ENCODE measurements at regions not wholly inside any gene's neighbourhood (a gene's known extent, or its start where the extent isn't known, plus 50 kb on each side); places are given as distances from the start of the nearest gene placed in this dataset.

- H3K27ac ChIP-seq (ENCODE audit: low read depth, low read length), result no peak overlapping the region
- no peak for DNase-seq
- no peaks in the 10 kb centered on the region for H3K9me3 ChIP-seq (ENCODE audit: control insufficient read depth, low read length)
- no peak overlapping the region for H3K9ac ChIP-seq (ENCODE audit: extremely low read depth, low read length, poor library complexity, severe bottlenecking)
- Mint-ChIP-seq H3K27ac (no peak overlapping the region), H3K4me1 (peaks cover 30% of the 10 kb centered on the region), H3K9me3 (peaks cover 3% of the 10 kb centered on the region), H3K27me3 (ENCODE audit: insufficient read depth) (peaks cover 37% of the 10 kb centered on the region), H3K4me3 (no peak overlapping the region), H3K36me3 (ENCODE audit: low read depth) (no peaks in the 10 kb centered on the region)
- H3K36me3 ChIP-seq (ENCODE audit: control insufficient read depth, insufficient read depth, low read length), result no peaks in the 10 kb centered on the region
- TF ChIP-seq, protein P1, sequence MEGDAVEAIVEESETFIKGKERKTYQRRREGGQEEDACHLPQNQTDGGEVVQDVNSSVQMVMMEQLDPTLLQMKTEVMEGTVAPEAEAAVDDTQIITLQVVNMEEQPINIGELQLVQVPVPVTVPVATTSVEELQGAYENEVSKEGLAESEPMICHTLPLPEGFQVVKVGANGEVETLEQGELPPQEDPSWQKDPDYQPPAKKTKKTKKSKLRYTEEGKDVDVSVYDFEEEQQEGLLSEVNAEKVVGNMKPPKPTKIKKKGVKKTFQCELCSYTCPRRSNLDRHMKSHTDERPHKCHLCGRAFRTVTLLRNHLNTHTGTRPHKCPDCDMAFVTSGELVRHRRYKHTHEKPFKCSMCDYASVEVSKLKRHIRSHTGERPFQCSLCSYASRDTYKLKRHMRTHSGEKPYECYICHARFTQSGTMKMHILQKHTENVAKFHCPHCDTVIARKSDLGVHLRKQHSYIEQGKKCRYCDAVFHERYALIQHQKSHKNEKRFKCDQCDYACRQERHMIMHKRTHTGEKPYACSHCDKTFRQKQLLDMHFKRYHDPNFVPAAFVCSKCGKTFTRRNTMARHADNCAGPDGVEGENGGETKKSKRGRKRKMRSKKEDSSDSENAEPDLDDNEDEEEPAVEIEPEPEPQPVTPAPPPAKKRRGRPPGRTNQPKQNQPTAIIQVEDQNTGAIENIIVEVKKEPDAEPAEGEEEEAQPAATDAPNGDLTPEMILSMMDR (conservative IDR thresholded peaks at IDR 0.05), result no peak
- WGBS, 2 experiments (ENCODE audit: insufficient coverage in 1 of 2, insufficient read length in 1 of 2), result 86 to 89% methylated on average over 4 to 8 of the region's 9 CpGs
- H3K4me1 ChIP-seq (ENCODE audit: control insufficient read depth, insufficient read depth, low read length), result peaks cover 3% of the 10 kb centered on the region
- no peak overlapping the region for H3K4me3 ChIP-seq (ENCODE audit: low read length)
- no peaks in the 10 kb centered on the region for H3K27me3 ChIP-seq (ENCODE audit: control insufficient read depth, insufficient read depth, low read length, poor library complexity, severe bottlenecking)
These were observed 154.6 kb upstream of the RGMA start for GRCh38 chr15:93243573-93243972.

GRCh38 chr15:93241696-93242585 is 152.9 kb upstream of the RGMA start:
- no peak overlapping the region for H3K4me3 Mint-ChIP-seq
- H3K27me3 Mint-ChIP-seq (ENCODE audit: insufficient read depth), result peaks cover 32% of the 10 kb centered on the region
- 66 to 67% methylated on average over 7 to 15 of the region's 15 CpGs for WGBS, 2 experiments (ENCODE audit: insufficient coverage in 1 of 2, insufficient read length in 1 of 2)
- H3K9ac ChIP-seq (ENCODE audit: extremely low read depth, low read length, poor library complexity, severe bottlenecking), result no peak overlapping the region
- peaks cover 16% of the 10 kb centered on the region for H3K9me3 Mint-ChIP-seq
- H3K36me3 ChIP-seq (ENCODE audit: control insufficient read depth, insufficient read depth, low read length), result no peaks in the 10 kb centered on the region
- DNase-seq, result peak; percentile 79
- H3K9me3 ChIP-seq (ENCODE audit: control insufficient read depth, low read length), result peaks cover 9% of the 10 kb centered on the region
- no peaks in the 10 kb centered on the region for H3K27me3 ChIP-seq (ENCODE audit: control insufficient read depth, insufficient read depth, low read length, poor library complexity, severe bottlenecking)
- H3K4me3 ChIP-seq (ENCODE audit: low read length), result no peak overlapping the region
- H3K4me1 ChIP-seq (ENCODE audit: control insufficient read depth, insufficient read depth, low read length), result peaks cover 3% of the 10 kb centered on the region
- H3K36me3 Mint-ChIP-seq (ENCODE audit: low read depth), result no peaks in the 10 kb centered on the region
- H3K27ac ChIP-seq (ENCODE audit: low read depth, low read length), result no peak overlapping the region
- peaks cover 35% of the 10 kb centered on the region for H3K4me1 Mint-ChIP-seq
- TF ChIP-seq, protein P1 (conservative IDR thresholded peaks at IDR 0.05), result no peak
- H3K27ac Mint-ChIP-seq, result no peak overlapping the region

GRCh38 chr15:93239993-93240392 is 151.0 kb upstream of the RGMA start:
- Mint-ChIP-seq H3K4me1 (peaks cover 40% of the 10 kb centered on the region), H3K4me3 (no peak overlapping the region), H3K36me3 (ENCODE audit: low read depth) (no peaks in the 10 kb centered on the region), H3K27ac (no peak overlapping the region), H3K27me3 (ENCODE audit: insufficient read depth) (peaks cover 14% of the 10 kb centered on the region), H3K9me3 (peaks cover 18% of the 10 kb centered on the region)
- Histone ChIP-seq H3K27me3 (ENCODE audit: control insufficient read depth, insufficient read depth, low read length, poor library complexity, severe bottlenecking) (no peaks in the 10 kb centered on the region), H3K9me3 (ENCODE audit: control insufficient read depth, low read length) (peaks cover 9% of the 10 kb centered on the region), H3K4me3 (ENCODE audit: low read length) (no peak overlapping the region), H3K27ac (ENCODE audit: low read depth, low read length) (no peak overlapping the region), H3K4me1 (ENCODE audit: control insufficient read depth, insufficient read depth, low read length) (peaks cover 3% of the 10 kb centered on the region), H3K9ac (ENCODE audit: extremely low read depth, low read length, poor library complexity, severe bottlenecking) (no peak overlapping the region), H3K36me3 (ENCODE audit: control insufficient read depth, insufficient read depth, low read length) (no peaks in the 10 kb centered on the region)
- 94 to 100% methylated on average over 3 of the region's 3 CpGs for WGBS, 2 experiments (ENCODE audit: insufficient coverage in 1 of 2, insufficient read length in 1 of 2)
- no peak for DNase-seq
- TF ChIP-seq, protein P1 (conservative IDR thresholded peaks at IDR 0.05), result no peak

Measured in endodermal cell (in vitro differentiated cells).